Liver (tissue), 7 donors: ENCODE measurements at regions not wholly inside any gene's neighbourhood (a gene's known extent, or its start where the extent isn't known, plus 50 kb on each side); places are given as distances from the start of the nearest gene placed in this dataset.
"Not testable (repeated sequence)": the region's sequence is repeated elsewhere in the genome, so short reads cannot be mapped to it uniquely, and the experiment has no call there.

Source experiments
- DNase-seq: peaks from one replicate; pipeline ENCODE4 v3.0.0-alpha.2; 2017; ENCODE audit warnings: low spot score
- H3K27ac ChIP-seq, 2 donors: one replicate each; pipeline ENCODE4 v1.7.0; 2013; ENCODE audit warnings: inconsistent platforms in 2 of 2, low read length in 2 of 2, control low read depth in 1 of 2, low read depth in 1 of 2, mild to moderate bottlenecking in 1 of 2
- H3K27me3 ChIP-seq, 4 donors: one replicate each; pipeline versions ENCODE4 v1.6.1 to v1.7.0; 2013; ENCODE audit warnings: low read length in 3 of 4, inconsistent platforms in 1 of 4, mild to moderate bottlenecking in 1 of 4, moderate library complexity in 1 of 4; ENCODE audit not compliant: control insufficient read depth in 4 of 4, insufficient read depth in 4 of 4
- H3K36me3 ChIP-seq, 4 donors: one replicate each; pipeline versions ENCODE4 v1.6.1 to v1.7.0; 2013; ENCODE audit warnings: low read length in 3 of 4, mild to moderate bottlenecking in 3 of 4, low read depth in 1 of 4, moderate library complexity in 1 of 4; ENCODE audit not compliant: control insufficient read depth in 4 of 4, insufficient read depth in 3 of 4
- H3K4me1 ChIP-seq, 4 donors: one replicate each; pipeline versions ENCODE4 v1.6.1 to v1.7.0; 2013; ENCODE audit warnings: low read length in 3 of 4, mild to moderate bottlenecking in 3 of 4, moderate library complexity in 1 of 4; ENCODE audit not compliant: control insufficient read depth in 4 of 4, insufficient read depth in 4 of 4
- H3K4me3 ChIP-seq, 3 donors: one replicate each; pipeline versions ENCODE4 v1.6.1 to v1.7.0; 2013; ENCODE audit warnings: low read length in 3 of 3, control low read depth in 1 of 3, low read depth in 1 of 3, mild to moderate bottlenecking in 1 of 3
- H3K9ac ChIP-seq, 2 donors: one replicate each; pipeline ENCODE4 v1.7.0; 2013; ENCODE audit warnings: low read length in 2 of 2, mild to moderate bottlenecking in 2 of 2, moderate library complexity in 2 of 2, control low read depth in 1 of 2, low read depth in 1 of 2
- H3K9me3 ChIP-seq, 4 donors: one replicate each; pipeline versions ENCODE4 v1.6.1 to v1.7.0; 2013; ENCODE audit warnings: low read length in 3 of 4; ENCODE audit not compliant: control insufficient read depth in 4 of 4
- ATF3 ChIP-seq: IDR thresholded peaks from 2 replicates; pipeline ENCODE4 v1.6.1; 2016; ENCODE audit warnings: antibody characterized with exemption
- EGR1 ChIP-seq, 2 donors: IDR thresholded peaks; 2 replicates each; pipeline ENCODE4 v1.6.1; 2016 to 2018; ENCODE audit warnings: antibody characterized with exemption in 2 of 2, low read depth in 2 of 2
- FOXA1 ChIP-seq: IDR thresholded peaks from 2 replicates; pipeline ENCODE4 v1.6.1; 2016; ENCODE audit warnings: antibody characterized with exemption
- FOXA2 ChIP-seq: IDR thresholded peaks from 2 replicates; pipeline ENCODE4 v1.6.1; 2016; ENCODE audit warnings: antibody characterized with exemption
- GABPA ChIP-seq, 2 donors: IDR thresholded peaks in 1 of 2; conservative IDR thresholded peaks in 1 of 2; 2 replicates each; pipeline ENCODE4 v1.6.1; 2016; ENCODE audit warnings: antibody characterized with exemption in 2 of 2, mild to moderate bottlenecking in 1 of 2, moderate library complexity in 1 of 2
- HNF4A ChIP-seq, 2 donors: conservative IDR thresholded peaks; 2 replicates each; pipeline ENCODE4 v1.6.1; 2016; ENCODE audit warnings: antibody characterized with exemption in 2 of 2, mild to moderate bottlenecking in 2 of 2
- JUND ChIP-seq, 2 donors: IDR thresholded peaks; 2 replicates each; pipeline ENCODE4 v1.6.1; 2016; ENCODE audit warnings: antibody characterized with exemption in 2 of 2
- MAX ChIP-seq: IDR thresholded peaks from 2 replicates; pipeline ENCODE4 v1.6.1; 2016; ENCODE audit warnings: antibody characterized with exemption
- NR2F2 ChIP-seq: IDR thresholded peaks from 2 replicates; pipeline ENCODE4 v1.6.1; 2016; ENCODE audit warnings: antibody characterized with exemption
- RAD21 ChIP-seq, 2 donors: IDR thresholded peaks; 2 replicates each; pipeline ENCODE4 v1.6.1; 2016; ENCODE audit warnings: antibody characterized with exemption in 2 of 2, mild to moderate bottlenecking in 2 of 2
- REST ChIP-seq: IDR thresholded peaks from 2 replicates; pipeline ENCODE4 v1.6.1; 2016; ENCODE audit warnings: antibody characterized with exemption, mild to moderate bottlenecking
- RXRA ChIP-seq, 2 donors: IDR thresholded peaks; 2 replicates each; pipeline ENCODE4 v1.6.1; 2017 to 2018; ENCODE audit warnings: antibody characterized with exemption in 2 of 2, mild to moderate bottlenecking in 1 of 2
- SP1 ChIP-seq: IDR thresholded peaks from 2 replicates; pipeline ENCODE4 v1.6.1; 2018; ENCODE audit warnings: antibody characterized with exemption, mild to moderate bottlenecking
- TAF1 ChIP-seq: conservative IDR thresholded peaks from 2 replicates; pipeline ENCODE4 v1.6.1; 2016; ENCODE audit warnings: antibody characterized with exemption, mild to moderate bottlenecking
- YY1 ChIP-seq: IDR thresholded peaks from 2 replicates; pipeline ENCODE4 v1.6.1; 2016; ENCODE audit warnings: antibody characterized with exemption, mild to moderate bottlenecking
- WGBS: extraction: QIAGEN DNeasy Blood & Tissue Kit; methylation state at CpG from one replicate; pipeline ENCODE4 v1.1.7; 2013; 5-methylcytosine and 5-hydroxymethylcytosine counted together
- donor health status: healthy.
- donor health status: healthy.
- donor health status: healthy.
- donor health status: healthy.

GRCh38 chr4:66791686-66792085, 753.6 kb downstream of the CENPC start:
- WGBS: 67% methylated on average over 2 of the region's 2 CpGs
- no peak for TF ChIP-seq FOXA2
- no peak for TF ChIP-seq YY1
- no peak for TF ChIP-seq TAF1
- no peak for TF ChIP-seq JUND (IDR thresholded peaks at IDR 0.05)
- no peak for TF ChIP-seq SP1
- no peak for TF ChIP-seq HNF4A (conservative IDR thresholded peaks at IDR 0.05)
- no peak for TF ChIP-seq ATF3
- TF ChIP-seq GABPA (IDR thresholded peaks at IDR 0.05 in 1 of 2, conservative IDR thresholded peaks at IDR 0.05 in 1 of 2): no peak
- H3K9me3 ChIP-seq: no peaks in the 10 kb centered on the region
- no peak overlapping the region for H3K27ac ChIP-seq
- no peaks in the 10 kb centered on the region for H3K4me1 ChIP-seq
- no peaks in the 10 kb centered on the region for H3K36me3 ChIP-seq
- H3K9ac ChIP-seq: no peak overlapping the region
- DNase-seq: no peak
- no peak overlapping the region for H3K4me3 ChIP-seq
- no peaks in the 10 kb centered on the region for H3K27me3 ChIP-seq

- H3K27ac ChIP-seq: no peak overlapping the region
Measured at GRCh38 chr4:66785479-66785878, 759.8 kb downstream of the CENPC start.

GRCh38 chr4:66782751-66783150, 762.6 kb downstream of the CENPC start:
- not testable (repeated sequence) for H3K36me3 ChIP-seq, H3K27ac ChIP-seq, H3K9ac ChIP-seq, H3K27me3 ChIP-seq, H3K4me1 ChIP-seq, H3K4me3 ChIP-seq, DNase-seq, H3K9me3 ChIP-seq
- 91% methylated on average over 18 of the region's 18 CpGs for WGBS

More at GRCh38 chr4:66785479-66785878, 759.8 kb downstream of the CENPC start:
- no peak for DNase-seq
- no peak overlapping the region for H3K9ac ChIP-seq
- TF ChIP-seq EGR1 (IDR thresholded peaks at IDR 0.05; ENCODE audit: low read depth in 2 of 2) (no peak), ATF3 (no peak), GABPA (IDR thresholded peaks at IDR 0.05 in 1 of 2, conservative IDR thresholded peaks at IDR 0.05 in 1 of 2) (no peak), REST (no peak), RAD21 (IDR thresholded peaks at IDR 0.05) (no peak), YY1 (no peak), JUND (IDR thresholded peaks at IDR 0.05) (no peak), NR2F2 (no peak), RXRA (IDR thresholded peaks at IDR 0.05) (no peak), FOXA1 (no peak), MAX (no peak)
- H3K4me3 ChIP-seq: no peak overlapping the region
- no peaks in the 10 kb centered on the region for H3K4me1 ChIP-seq
- H3K27me3 ChIP-seq: no peaks in the 10 kb centered on the region
- H3K36me3 ChIP-seq: no peaks in the 10 kb centered on the region
- WGBS: 82% methylated on average over 2 of the region's 2 CpGs
- H3K9me3 ChIP-seq: peaks cover 0 to 2% (median 0%) of the 10 kb centered on the region in 4 donors
